Ramos (cell line): ENCODE measurements at regions not wholly inside any gene's neighbourhood (a gene's known extent, or its start where the extent isn't known, plus 50 kb on each side); places are given as distances from the start of the nearest gene placed in this dataset.
"Not testable (repeated sequence)": the region's sequence is repeated elsewhere in the genome, so short reads cannot be mapped to it uniquely, and the experiment has no call there.

Source experiments
- in situ Hi-C: fragments of 300-500 bp; cut with MboI; formaldehyde crosslinking; loops from one replicate; pipeline ENCODE4 v1.14.3; 2022; ENCODE audit warnings: low sequenced_read_pairs; ENCODE audit not compliant: unreplicated experiment

DNA sequence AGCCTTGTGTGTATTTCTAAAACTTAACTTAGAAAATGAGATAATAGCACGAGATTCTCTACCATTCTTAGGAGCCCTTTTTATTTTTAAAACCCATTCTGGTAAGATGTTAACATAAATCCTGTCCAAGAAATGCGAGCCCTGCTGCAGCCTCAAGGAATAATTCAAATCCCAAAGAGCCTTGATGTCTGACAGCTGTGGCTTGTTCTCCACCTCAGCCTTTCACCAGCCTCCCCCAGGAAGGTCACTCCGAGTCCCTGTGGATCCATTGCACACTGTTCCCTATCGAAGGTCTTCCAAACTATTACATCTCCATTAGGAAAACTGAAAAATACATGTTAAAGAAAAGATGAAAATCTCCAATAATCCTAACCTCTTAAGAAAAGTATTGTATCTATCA is 98.5 kb upstream of the S1PR3 start:
- in situ Hi-C loops = no loop called here

GRCh38 chr9:88897081-88897480 is 94.2 kb upstream of the S1PR3 start:
- in situ Hi-C loops = no loop called here

GRCh38 chr9:88898039-88898720 is 93.1 kb upstream of the S1PR3 start:
- in situ Hi-C loops = no loop called here

- in situ Hi-C loops = no loop called here
Measured at GRCh38 chr9:88905506-88905905, 85.8 kb upstream of the S1PR3 start.

DNA sequence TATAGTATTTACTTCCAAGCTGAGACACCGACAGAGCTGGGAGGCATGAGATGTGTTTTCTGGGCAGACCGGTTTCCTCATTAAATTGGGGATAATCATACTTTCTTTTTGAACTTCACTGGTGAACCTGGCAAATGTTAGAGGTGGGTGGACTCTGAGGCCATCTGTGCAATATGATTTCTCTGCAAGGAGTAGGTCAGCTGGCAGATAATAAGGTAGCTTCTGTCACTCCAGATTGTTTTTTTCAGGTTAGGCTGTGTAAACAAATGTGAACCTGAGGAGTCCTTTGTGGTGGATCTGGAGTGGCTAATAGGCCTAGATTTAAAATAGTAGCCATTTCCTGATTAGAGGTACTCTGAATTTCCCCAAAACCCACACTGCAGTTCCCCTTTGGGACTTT is 75.4 kb upstream of the S1PR3 start:
- in situ Hi-C loops = no loop called here

- in situ Hi-C loops = no loop called here
Measured at GRCh38 chr9:88916894-88917293, 74.4 kb upstream of the S1PR3 start.

DNA sequence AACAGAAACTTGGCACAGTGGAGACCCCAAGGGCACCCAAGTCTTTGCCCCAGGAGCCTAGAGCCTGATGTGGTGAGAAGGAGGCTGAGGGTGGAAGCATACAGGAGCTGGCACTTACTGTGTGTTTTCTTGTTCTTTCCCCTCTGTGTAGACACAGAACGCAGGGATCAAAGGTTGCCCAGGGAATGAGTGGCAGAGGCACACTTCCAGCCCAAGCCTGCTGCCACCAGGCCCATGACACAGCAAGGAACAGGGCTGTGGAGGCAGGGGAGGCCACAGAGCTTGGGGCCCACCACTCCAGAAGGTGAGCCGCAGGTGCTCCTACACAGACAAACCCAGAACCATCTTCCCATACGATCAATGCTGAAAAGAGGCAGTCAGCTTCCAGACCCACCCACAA is 73.9 kb upstream of the S1PR3 start:
- in situ Hi-C loops = no loop called here

- in situ Hi-C loops = not testable (repeated sequence)
Measured at GRCh38 chr9:88918537-88918936, 72.7 kb upstream of the S1PR3 start.

GRCh38 chr9:88920645-88921044 is 70.6 kb upstream of the S1PR3 start:
- in situ Hi-C loops = loop anchor here (10.0 kb wide), 1 partner anchor 374 kb away; no protein-coding TSS in a partner anchor

- in situ Hi-C loops = loop anchor here (10.0 kb wide), 1 partner anchor 373 kb away; no protein-coding TSS in a partner anchor
Measured at GRCh38 chr9:88922091-88922490, 69.2 kb upstream of the S1PR3 start.

DNA sequence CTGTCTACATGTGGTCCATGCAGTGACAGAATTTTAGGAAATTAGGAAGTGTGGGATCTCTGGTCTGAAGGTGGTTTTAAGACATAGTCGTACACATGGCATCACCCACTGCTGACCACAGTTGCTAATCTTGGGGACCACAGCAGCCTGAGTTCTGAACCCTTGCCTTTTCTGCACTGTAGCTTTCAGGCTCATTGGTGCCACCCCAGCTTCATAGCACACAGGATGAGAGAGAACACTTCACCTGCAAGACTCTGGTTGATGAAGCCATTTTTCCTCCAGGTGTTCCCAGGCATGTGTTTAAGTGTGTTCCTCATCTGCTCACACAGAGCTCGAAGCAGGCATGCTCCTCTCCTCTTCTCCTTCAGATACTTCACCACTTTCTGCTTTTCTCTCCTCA is 68.2 kb upstream of the S1PR3 start:
- in situ Hi-C loops = loop anchor here (10.0 kb wide), 1 partner anchor 372 kb away; no protein-coding TSS in a partner anchor

DNA sequence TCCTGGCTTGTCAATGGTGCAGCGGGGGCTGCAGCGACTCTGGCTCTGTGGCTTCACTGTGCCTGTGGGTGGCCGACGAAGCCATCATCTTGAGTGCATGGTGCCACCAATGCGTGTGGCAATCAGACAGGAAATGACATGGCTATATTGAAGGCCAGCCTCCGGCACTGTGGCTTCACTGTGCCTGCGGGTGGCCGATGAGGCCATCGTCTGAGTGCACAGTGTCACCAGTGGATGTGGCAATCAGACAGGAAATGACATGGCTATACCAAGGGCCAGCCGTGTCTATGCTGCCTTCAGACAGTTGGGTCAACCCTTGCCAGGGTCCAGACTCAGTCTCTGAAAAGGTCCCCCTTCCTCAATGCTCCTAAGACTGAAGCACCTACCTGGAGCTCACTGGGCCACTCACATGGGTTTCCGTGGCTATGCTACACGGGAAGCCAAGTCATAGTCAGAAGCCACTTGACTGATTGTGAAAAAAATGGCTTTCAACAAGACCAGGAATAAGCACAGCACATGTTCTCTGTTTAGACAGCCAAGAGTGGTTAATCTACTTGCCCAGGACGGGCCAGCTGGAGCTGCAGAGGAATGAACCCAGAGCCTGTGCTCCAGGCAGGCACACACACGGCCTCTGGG is 67.5 kb upstream of the S1PR3 start:
- in situ Hi-C loops = loop anchor here (10.0 kb wide), 1 partner anchor 371 kb away; no protein-coding TSS in a partner anchor

DNA sequence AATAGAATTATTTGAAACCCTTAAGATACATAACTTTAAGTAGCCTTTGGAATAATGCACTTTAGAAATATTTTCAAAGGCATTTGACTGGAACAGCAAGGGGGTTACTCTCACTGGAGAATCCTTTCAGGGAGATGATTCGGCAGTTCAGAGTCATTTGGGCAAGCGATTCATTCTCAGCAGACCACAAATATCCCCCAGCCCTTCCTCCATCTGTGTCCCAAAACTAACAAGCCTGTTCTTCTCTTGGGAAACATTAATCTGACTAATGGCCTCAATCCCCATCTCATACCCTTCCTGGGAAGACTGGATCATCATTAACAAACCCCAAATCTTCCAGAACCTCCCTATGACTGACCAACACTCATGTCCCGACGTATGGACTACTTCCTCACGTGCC is 65.8 kb upstream of the S1PR3 start:
- in situ Hi-C loops = loop anchor here (10.0 kb wide), 1 partner anchor 369 kb away; no protein-coding TSS in a partner anchor

DNA sequence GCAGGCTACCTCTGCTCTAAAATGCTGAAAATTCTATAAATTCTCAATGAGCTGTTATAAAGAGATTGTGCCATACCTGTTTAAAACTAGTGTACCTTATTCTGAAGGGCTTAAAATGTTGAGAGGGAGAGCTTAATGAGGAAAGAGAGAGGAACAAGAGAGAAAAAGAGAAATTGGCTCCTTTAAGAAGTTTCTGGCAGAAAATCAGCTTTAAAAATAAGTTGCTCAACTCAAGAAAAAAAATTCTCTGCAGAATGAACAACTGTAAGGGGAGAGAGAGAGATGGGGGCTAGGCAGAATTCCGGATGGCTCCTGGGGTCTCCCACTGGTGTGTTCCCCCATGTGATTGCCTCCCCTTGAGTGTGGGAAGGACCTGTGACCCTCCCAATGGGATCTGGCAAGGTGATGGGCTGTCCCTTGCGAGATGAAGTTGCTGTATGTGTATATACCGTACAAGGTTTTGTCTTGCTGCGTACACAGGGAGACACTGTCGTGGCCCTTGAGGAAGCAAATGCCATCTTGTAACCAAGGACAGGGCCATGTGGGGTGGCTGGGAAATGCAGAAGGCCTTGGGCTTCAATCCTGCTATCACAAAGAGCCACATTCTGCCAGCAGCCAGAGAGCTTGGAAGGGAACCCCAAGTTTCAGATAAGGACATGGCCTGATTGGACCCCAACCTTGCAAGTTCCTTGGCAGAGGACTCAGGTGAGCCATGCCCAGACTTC is 64.3 kb upstream of the S1PR3 start:
- in situ Hi-C loops = loop anchor here (10.0 kb wide), 1 partner anchor 368 kb away; no protein-coding TSS in a partner anchor

- in situ Hi-C loops = loop anchor here (10.0 kb wide), 1 partner anchor 367 kb away; no protein-coding TSS in a partner anchor
Measured at GRCh38 chr9:88927510-88927909, 63.8 kb upstream of the S1PR3 start.

DNA sequence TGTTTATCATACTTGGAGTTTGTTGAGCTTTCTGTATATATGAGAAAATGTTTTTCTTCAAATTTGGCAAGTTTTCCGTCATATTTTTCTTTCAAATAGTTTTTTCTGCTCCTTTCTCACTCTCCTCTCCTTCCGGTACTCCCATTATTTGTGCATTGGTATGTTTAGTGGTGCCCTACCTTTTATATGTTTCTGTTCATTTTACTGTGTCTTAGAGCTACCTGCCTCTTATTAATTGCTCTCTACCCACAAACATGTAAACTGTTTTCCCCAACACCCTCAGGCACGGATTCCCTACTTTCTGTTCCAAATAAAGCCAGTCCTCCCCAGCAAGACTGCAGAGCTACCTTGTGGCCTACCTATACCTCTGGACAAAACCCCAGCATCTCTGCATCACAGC is 60.6 kb upstream of the S1PR3 start:
- in situ Hi-C loops = no loop called here

DNA sequence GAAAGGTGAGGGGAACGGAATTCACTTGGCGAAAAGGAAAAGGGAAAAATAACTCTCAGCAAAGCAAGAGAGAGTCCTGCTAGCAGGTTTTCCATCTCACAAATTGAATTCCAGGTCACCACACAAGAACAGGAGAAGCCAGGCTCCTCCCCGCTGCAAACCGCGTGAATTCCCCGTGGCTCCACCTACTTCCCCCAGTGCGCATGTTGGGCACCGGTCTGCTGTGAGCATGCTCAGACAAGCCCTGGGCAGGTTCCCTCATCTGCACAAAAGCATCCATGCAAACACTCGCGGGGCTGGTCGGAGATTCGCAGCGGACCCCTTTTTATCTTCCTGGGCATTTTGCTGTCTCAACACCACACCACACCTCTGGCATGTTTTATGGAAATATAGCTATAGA is 58.5 kb upstream of the S1PR3 start:
- in situ Hi-C loops = no loop called here

GRCh38 chr9:88933607-88934379 is 57.5 kb upstream of the S1PR3 start:
- in situ Hi-C loops = no loop called here

GRCh38 chr9:88934876-88935535 is 56.3 kb upstream of the S1PR3 start:
- in situ Hi-C loops = no loop called here

- in situ Hi-C loops = no loop called here
Measured at GRCh38 chr9:88936132-88936531, 55.1 kb upstream of the S1PR3 start.
